ENCODE measurements at regions not wholly inside any gene's neighbourhood (a gene's known extent, or its start where the extent isn't known, plus 50 kb on each side); places are given as distances from the start of the nearest gene placed in this dataset.

DNA sequence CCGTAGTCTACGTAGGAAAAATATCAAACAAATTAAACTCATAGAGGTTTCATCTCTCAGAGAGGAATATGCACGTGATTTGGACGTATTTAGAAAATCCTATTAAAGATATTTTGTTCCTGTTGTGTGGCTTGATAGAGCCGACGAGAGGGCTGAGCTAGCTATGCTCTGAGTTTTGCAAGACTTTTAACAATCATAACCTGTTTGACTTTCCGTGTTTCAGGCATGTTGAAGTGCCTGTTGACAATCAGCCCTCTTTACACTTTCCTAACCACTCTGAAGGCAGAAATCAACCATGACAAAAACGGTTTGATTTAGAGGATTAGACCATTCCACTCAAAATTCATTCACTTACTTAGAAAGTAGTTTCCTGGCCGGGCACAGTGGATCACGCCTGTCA lies 297.3 kb downstream of the ASMT start:
- Histone ChIP-seq H3K36me3 (ENCODE audit: control insufficient read depth in 2 of 4, insufficient read depth in 4 of 4, low read length in 3 of 4) (no peaks in the 10 kb centered on the region), H3K4me2 (ENCODE audit: insufficient read depth in 1 of 2, low read depth in 2 of 2, low read length in 2 of 2) (no peak overlapping the region), H2AK5ac (ENCODE audit: low read depth, low read length) (no peak overlapping the region), H3K79me2 (ENCODE audit: control insufficient read depth in 1 of 2, insufficient read depth in 2 of 2, low read length in 2 of 2) (no peaks in the 10 kb centered on the region), H3K9ac (replicated peaks in 1 of 4; ENCODE audit: extremely low read depth in 1 of 4, low read depth in 3 of 4, low read length in 3 of 4) (no peak overlapping the region), H4K5ac (ENCODE audit: insufficient read length, low read depth, low read length) (no peak overlapping the region), H4K91ac (replicated peaks; ENCODE audit: insufficient read length, low read length) (no peak overlapping the region), H2BK15ac (ENCODE audit: low read length) (no peak overlapping the region), H3K18ac (ENCODE audit: extremely low read depth, low read length) (no peak overlapping the region), H3K23me2 (ENCODE audit: low read depth, low read length) (peaks cover 2% of the 10 kb centered on the region; the same call in 1 of the 2 replicates), H3K4me1 (replicated peaks in 1 of 4; ENCODE audit: control insufficient read depth in 3 of 4, insufficient read depth in 4 of 4, low read length in 3 of 4) (peaks cover 0 to 6% (median 4%) of the 10 kb centered on the region in 4 experiments; a peak in 6 of 7 replicates), H3K4me3 (ENCODE audit: extremely low read depth in 1 of 4, insufficient read depth in 2 of 4, low read depth in 3 of 4, low read length in 4 of 4) (no peak overlapping the region), H2AFZ (ENCODE audit: low read length) (no peak overlapping the region), H3K23ac (ENCODE audit: insufficient read length) (peak overlapping the region; percentile 89), H3K9me3 (ENCODE audit: insufficient read depth in 2 of 2, low read depth in 1 of 2, low read length in 1 of 2) (no peaks in the 10 kb centered on the region), H4K20me1 (replicated peaks in 1 of 2; ENCODE audit: control insufficient read depth in 1 of 2, insufficient read depth in 2 of 2, low read length in 2 of 2) (no peaks in the 10 kb centered on the region), H3K79me1 (ENCODE audit: low read depth, low read length) (no peaks in the 10 kb centered on the region), H2BK5ac (ENCODE audit: low read depth, low read length) (no peak overlapping the region), H2BK20ac (ENCODE audit: low read length) (no peak overlapping the region), H3K4ac (replicated peaks; ENCODE audit: insufficient read length, low read depth, low read length) (no peak overlapping the region), H4K8ac (ENCODE audit: extremely low read depth, insufficient read depth, low read length) (no peak overlapping the region), H2BK120ac (replicated peaks; ENCODE audit: low read depth, low read length) (no peak overlapping the region), H3K27me3 (replicated peaks in 1 of 4; ENCODE audit: control insufficient read depth in 3 of 4, extremely low read depth in 1 of 4, insufficient read depth in 3 of 4, low read length in 3 of 4) (no peaks in the 10 kb centered on the region), H3K27ac (ENCODE audit: low read depth, low read length) (no peak overlapping the region), H3K56ac (replicated peaks; ENCODE audit: insufficient read length, low read depth, low read length) (no peak overlapping the region), H2BK12ac (ENCODE audit: low read depth, low read length) (0 out of 2 replicates have a peak overlapping the region, but pooled peaks have one; percentile 68), H3K14ac (ENCODE audit: insufficient read length) (no peak overlapping the region)
- no peak for FAIRE-seq
- no peak for DNase-seq (ENCODE audit: low read depth in 1 of 2, low spot score in 2 of 2)
- POLR2A ChIA-PET (ENCODE audit: partially characterized antibody) = no interaction called here
- WGBS, 2 experiments (ENCODE audit: extremely low coverage in 1 of 2, insufficient coverage in 1 of 2, insufficient read length in 1 of 2, insufficient replicate concordance in 2 of 2, low coverage in 1 of 2, low lambda C conversion rate in 2 of 2, missing lambda C conversion rate in 1 of 2) = 85% methylated on average over 10 of the region's 10 CpGs; no CpG with 5 or more reads in 1 of the 2 experiments
- CTCF ChIA-PET (ENCODE audit: partially characterized antibody) = no interaction called here
- TF ChIP-seq TAF7 (optimal IDR thresholded peaks at IDR 0.05; ENCODE audit: borderline replicate concordance, low read depth, low read length) (no peak), SAP30 (IDR thresholded peaks at IDR 0.05; ENCODE audit: insufficient read depth, insufficient replicate concordance, low read length) (no peak), BCL11A (IDR thresholded peaks at IDR 0.05; ENCODE audit: low read depth in 2 of 2, low read length in 2 of 2) (no peak), SP4 (IDR thresholded peaks at IDR 0.05; ENCODE audit: low read length) (no peak), HDAC2 (IDR thresholded peaks at IDR 0.05; ENCODE audit: borderline replicate concordance in 1 of 2, low read depth in 2 of 2, low read length in 2 of 2) (no peak), SIN3A (conservative IDR thresholded peaks at IDR 0.05 in 1 of 2, IDR thresholded peaks at IDR 0.05 in 1 of 2; ENCODE audit: low read depth in 1 of 2, low read length in 2 of 2) (no peak), BRCA1 (IDR thresholded peaks at IDR 0.05; ENCODE audit: low read depth, low read length) (no peak), RXRA (IDR thresholded peaks at IDR 0.05; ENCODE audit: insufficient read depth, low read depth, low read length) (no peak), GABPA (IDR thresholded peaks at IDR 0.05; ENCODE audit: borderline replicate concordance, insufficient read depth, low read length) (no peak), SIRT6 (IDR thresholded peaks at IDR 0.05; ENCODE audit: low read length) (no peak), CREB1 (IDR thresholded peaks at IDR 0.05) (no peak)
- TF ChIP-seq, protein P1, sequence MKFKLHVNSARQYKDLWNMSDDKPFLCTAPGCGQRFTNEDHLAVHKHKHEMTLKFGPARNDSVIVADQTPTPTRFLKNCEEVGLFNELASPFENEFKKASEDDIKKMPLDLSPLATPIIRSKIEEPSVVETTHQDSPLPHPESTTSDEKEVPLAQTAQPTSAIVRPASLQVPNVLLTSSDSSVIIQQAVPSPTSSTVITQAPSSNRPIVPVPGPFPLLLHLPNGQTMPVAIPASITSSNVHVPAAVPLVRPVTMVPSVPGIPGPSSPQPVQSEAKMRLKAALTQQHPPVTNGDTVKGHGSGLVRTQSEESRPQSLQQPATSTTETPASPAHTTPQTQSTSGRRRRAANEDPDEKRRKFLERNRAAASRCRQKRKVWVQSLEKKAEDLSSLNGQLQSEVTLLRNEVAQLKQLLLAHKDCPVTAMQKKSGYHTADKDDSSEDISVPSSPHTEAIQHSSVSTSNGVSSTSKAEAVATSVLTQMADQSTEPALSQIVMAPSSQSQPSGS (IDR thresholded peaks at IDR 0.05; ENCODE audit: low read length) = no peak

Data from H1 (cell line).